NCI-H146 treated with DMSO at 0.1 percent for 48 hours (cell line): ENCODE measurements at regions not wholly inside any gene's neighbourhood (a gene's known extent, or its start where the extent isn't known, plus 50 kb on each side); places are given as distances from the start of the nearest gene placed in this dataset.
"Not testable (repeated sequence)": the region's sequence is repeated elsewhere in the genome, so short reads cannot be mapped to it uniquely, and the experiment has no call there.

ENCODE experiments used
- DNase-seq: peaks from one replicate; lab custom pipeline; 2025; ENCODE audit not compliant: unreplicated experiment; lab: John Stamatoyannopoulos, UW

- peak; percentile 23 for DNase-seq
These were observed 93.9 kb upstream of the TSPAN2 start for GRCh38 chr1:115183158-115183557.

- DNase-seq, result no peak
These were observed 92.9 kb upstream of the TSPAN2 start for GRCh38 chr1:115182012-115182715.

DNA sequence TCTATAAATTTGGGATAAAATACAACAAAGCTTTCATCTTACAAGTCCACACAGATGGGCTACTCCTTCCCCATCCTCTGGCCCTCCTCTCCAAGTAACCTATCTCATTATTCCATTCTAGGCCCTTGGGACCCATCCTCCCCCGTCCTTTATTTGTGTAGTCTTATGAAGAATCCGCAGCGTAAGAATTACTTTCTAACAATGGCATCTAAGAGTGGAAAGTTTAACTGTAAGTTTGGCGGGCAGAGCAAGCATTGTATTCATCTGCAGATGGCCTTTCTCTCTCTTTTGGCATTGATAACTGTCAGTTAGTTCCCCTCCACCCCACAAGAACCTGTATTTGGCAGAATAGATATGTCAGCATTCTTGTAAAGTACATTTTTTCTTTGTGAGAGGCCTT is 91.9 kb upstream of the TSPAN2 start:
- DNase-seq, result no peak

DNA sequence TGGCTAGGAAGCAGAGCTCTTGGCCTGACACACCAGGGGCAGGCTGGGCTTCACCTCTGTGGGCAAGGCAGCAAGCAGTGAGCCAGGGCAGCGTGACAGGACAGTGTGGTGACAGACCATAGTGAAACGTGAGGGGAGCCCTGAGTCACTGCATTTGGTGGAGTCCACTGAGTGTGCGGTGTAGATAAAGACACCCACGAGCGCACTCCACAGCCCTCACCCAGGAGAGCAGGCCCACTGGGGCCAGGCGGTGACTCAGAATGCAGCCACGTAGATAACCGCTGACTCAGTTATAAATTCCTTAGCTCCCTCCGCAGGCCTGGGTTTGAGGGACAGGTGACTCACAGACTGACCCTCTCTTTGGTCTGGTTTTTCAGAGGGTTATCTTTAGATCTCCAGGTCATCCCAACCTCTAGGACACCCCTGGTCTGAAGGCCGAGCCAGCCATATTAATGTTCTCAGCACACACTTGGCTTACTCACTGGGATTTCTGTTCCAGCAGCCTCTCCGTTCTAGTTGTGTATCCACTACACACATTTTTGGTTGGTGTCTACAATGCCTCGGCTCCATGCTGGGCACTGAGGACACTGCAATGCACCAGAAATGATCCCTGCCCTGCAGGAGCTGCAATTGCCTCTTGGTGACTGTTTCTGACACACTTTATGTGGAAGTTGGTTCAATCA is 90.2 kb upstream of the TSPAN2 start:
- DNase-seq, result no peak

GRCh38 chr1:115176189-115176588 is 86.9 kb upstream of the TSPAN2 start:
- DNase-seq, result no peak

DNA sequence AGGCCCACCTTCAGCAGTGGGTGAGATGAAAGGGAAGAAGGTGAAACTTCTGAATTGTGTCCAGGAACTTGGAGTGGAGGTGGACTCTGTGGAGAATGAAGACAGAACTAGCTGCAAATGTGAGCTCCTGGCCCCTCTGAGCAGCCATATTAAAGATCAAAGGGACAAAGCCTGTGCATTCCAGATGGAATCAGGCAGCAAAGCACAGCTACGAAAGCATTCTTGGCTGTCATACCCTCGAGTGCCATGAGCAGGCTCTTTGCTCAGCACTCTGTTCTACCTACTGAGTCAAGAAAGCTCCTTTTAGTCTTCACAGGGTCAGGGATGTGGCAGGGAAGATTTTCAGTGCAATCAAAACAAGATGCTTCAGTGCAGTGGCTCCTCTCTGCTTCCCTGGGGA is 86.3 kb upstream of the TSPAN2 start:
- DNase-seq, result no peak

DNA sequence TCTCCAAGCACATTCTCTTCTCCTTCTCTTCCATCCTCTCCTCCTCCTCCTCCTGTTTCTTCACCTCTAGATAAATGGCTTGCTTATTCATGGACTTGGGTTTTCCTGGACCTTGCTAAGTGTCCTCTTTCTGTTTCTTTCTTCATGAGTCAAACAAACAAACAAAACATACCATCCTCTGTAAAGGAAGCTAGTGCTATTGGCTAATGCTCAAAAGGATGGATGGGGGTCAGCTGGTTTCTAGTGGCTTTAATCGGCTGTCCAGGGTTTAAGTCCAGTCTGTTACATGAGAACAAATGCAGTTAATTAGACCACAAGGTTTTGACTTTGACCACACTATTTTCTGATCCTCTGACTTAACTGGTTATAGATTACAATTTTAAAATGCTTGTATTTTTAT is 83.8 kb upstream of the TSPAN2 start:
- no peak for DNase-seq

- DNase-seq, result no peak
These were observed 83.0 kb upstream of the TSPAN2 start for GRCh38 chr1:115172270-115172669.

DNA sequence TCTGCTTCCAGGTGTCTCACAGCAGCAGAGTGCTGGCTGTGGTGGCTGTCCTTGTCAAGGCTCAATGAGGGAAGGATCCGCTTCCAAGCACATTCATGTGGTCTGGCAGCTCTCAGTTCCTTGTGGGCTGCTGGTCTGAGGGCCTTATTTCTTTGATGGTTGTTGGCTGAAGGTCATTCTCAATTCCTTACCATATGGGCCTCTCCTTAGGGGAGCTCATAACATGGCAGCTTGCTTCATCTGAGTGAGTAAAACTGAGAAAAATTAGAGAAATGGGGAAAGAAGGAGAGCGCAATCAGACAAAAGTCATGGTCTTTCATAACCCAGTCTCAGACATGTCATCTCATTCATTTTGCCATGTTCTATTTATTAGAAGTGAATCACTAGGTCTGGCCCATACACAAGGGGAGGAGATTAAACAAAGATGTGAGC is 81.7 kb upstream of the TSPAN2 start:
- no peak for DNase-seq

DNA sequence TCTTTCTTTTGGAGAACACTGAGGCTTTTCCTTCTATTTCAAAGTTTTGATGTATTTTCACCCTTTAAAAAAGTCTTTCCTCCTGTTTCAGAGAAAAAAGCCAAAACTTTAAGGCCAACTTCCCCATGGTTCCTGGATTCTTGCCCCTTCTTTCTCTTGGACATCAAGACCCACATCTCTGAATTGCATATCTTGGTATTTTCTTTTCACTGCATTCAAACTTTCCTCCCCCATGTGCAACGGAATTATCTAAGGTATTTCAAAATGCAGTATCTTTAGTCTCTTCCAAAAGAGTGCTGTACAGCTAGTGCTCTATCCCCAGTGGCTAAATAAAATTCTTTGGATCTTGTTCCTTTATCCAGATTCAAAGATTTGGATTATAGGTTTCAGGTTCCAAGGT is 81.1 kb upstream of the TSPAN2 start:
- no peak for DNase-seq

DNA sequence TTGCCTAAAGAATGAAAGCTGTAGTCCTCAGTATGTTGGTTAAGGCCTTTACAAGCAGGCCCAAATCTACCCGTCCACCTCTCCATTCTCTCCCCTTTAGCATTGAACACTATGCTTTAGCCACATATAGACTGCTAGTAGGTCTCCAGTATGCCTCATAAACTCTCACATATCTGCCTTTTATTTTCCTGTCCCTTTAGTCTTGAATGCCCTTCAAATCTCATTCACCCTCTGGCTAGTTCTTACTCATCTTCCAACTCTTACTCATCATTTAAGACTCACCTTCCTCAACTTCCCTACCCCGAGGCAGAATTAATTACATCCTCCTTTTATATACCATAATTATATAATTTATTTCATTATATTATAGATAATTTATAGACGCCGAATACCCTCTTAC is 78.7 kb upstream of the TSPAN2 start:
- no peak for DNase-seq

- no peak for DNase-seq
These were observed 77.3 kb upstream of the TSPAN2 start for GRCh38 chr1:115166531-115167091.

- DNase-seq, result no peak
These were observed 76.5 kb upstream of the TSPAN2 start for GRCh38 chr1:115165776-115166175.

- DNase-seq, result no peak
These were observed 75.8 kb upstream of the TSPAN2 start for GRCh38 chr1:115164940-115165705.

DNA sequence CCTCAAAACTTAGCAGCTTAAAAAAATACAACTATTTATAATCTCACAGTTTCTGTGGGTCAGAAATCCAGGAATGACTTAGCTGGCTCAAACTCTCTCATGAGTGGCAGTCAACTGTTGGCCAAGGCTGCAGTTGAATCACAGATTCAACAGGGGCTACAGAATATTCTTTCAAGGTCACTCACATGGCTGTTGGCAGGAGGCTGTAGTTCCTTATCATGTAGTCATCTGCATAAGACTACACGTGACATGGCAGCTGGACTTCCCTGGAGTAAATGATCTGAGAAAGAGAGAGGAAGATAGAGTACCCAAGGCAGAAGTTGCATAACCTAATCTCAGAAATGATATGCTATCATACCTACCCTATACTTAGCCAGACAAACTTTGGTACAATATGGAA is 75.2 kb upstream of the TSPAN2 start:
- no peak for DNase-seq

DNA sequence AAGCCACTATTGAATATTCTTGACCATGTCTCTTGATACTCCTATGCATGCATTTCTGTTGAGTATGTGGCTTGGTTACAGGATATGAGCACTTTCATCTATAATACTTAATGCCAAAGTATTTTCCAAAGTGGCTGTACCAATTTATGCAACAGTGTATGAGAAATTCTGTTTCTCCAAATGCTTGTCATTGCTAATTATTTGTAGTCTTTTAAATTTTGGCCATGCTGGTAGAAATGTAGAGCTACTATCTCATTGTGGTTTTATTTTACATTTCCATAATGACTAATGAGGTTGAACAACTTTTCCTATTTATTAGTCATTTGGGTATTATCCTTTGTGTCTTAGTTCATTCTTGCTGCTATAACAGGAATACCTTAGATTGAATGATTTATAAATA is 71.4 kb upstream of the TSPAN2 start:
- DNase-seq, result no peak

DNA sequence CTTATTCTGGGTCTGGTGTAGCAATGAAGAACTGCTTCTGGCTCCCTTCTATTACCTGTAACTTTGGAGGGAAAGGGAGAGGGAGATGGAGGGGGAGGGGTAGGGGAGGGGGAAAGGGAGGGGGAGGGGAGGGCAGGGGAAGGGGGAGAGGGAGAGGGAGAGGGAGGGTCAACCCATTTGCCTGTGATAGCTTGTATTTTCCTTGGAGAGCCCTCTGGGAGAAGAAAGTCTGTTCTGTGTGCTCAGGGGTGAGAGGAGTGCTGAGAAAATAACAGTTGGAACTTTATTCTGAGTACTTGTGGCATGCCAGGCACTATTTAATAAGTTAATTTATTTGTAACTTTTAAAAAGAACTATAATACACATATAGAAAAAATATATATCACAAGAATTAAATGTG is 70.7 kb upstream of the TSPAN2 start:
- DNase-seq, result no peak

GRCh38 chr1:115158181-115158580 is 68.9 kb upstream of the TSPAN2 start:
- DNase-seq, result no peak

GRCh38 chr1:115156826-115157468 is 67.6 kb upstream of the TSPAN2 start:
- DNase-seq, result peak; percentile 59

- no peak for DNase-seq
These were observed 64.8 kb upstream of the TSPAN2 start for GRCh38 chr1:115153966-115154557.

DNA sequence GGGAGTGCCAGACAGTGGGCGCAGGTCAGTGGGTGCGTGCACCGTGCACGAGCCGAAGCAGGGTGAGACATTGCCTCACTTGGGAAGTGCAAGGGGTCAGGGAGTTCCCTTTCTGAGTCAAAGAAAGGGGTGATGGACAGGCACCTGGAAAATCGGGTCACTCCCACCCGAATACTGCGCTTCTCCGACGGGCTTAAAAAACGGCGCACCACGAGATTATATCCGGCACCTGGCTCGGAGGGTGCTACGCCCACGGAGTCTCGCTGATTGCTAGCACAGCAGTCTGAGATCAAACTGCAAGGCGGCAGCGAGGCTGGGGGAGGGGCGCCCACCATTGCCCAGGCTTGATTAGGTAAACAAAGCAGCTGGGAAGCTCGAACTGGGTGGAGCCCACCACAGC is 58.6 kb upstream of the TSPAN2 start:
- DNase-seq, result not testable (repeated sequence)
